ENCODE measurements at regions not wholly inside any gene's neighbourhood (a gene's known extent, or its start where the extent isn't known, plus 50 kb on each side); places are given as distances from the start of the nearest gene placed in this dataset.

- TF ChIP-seq ZBTB33 (IDR thresholded peaks at IDR 0.05) (no peak), CTCF (IDR thresholded peaks at IDR 0.05; ENCODE audit: low read depth, low read length, missing input control) (no peak), HNF4G (IDR thresholded peaks at IDR 0.05) (no peak), ATF3 (IDR thresholded peaks at IDR 0.05) (no peak), GABPA (IDR thresholded peaks at IDR 0.05 in 1 of 2, conservative IDR thresholded peaks at IDR 0.05 in 1 of 2) (no peak), FOXA2 (IDR thresholded peaks at IDR 0.05) (no peak), RAD21 (IDR thresholded peaks at IDR 0.05) (no peak), SP1 (IDR thresholded peaks at IDR 0.05) (no peak), YY1 (IDR thresholded peaks at IDR 0.05) (no peak), TAF1 (conservative IDR thresholded peaks at IDR 0.05) (no peak), FOXA1 (IDR thresholded peaks at IDR 0.05) (no peak), JUND (IDR thresholded peaks at IDR 0.05) (no peak)
- no peak for DNase-seq (ENCODE audit: low spot score)
- Histone ChIP-seq H3K9me3 (ENCODE audit: control insufficient read depth in 4 of 4, low read length in 3 of 4) (no peaks in the 10 kb centered on the region), H3K27ac (ENCODE audit: low read depth in 1 of 2, low read length in 2 of 2) (no peak overlapping the region), H3K4me3 (ENCODE audit: low read depth in 1 of 3, low read length in 3 of 3) (no peak overlapping the region), H3K27me3 (ENCODE audit: control insufficient read depth in 4 of 4, insufficient read depth in 4 of 4, low read length in 3 of 4) (no peaks in the 10 kb centered on the region), H3K4me1 (ENCODE audit: control insufficient read depth in 4 of 4, insufficient read depth in 4 of 4, low read length in 3 of 4) (peaks cover 0 to 5% (median 0%) of the 10 kb centered on the region in 4 donors), H3K9ac (ENCODE audit: low read depth in 1 of 2, low read length in 2 of 2) (no peak overlapping the region), H3K36me3 (ENCODE audit: control insufficient read depth in 4 of 4, insufficient read depth in 3 of 4, low read depth in 1 of 4, low read length in 3 of 4) (no peaks in the 10 kb centered on the region)
- 89% methylated on average over 4 of the region's 4 CpGs for WGBS
Measured at GRCh38 chr10:29795850-29796249, 161.1 kb upstream of the SVIL start.

- no peak overlapping the region for H3K27ac ChIP-seq (ENCODE audit: low read depth in 1 of 2, low read length in 2 of 2)
- H3K4me1 ChIP-seq (ENCODE audit: control insufficient read depth in 4 of 4, insufficient read depth in 4 of 4, low read length in 3 of 4) = peaks cover 0 to 5% (median 0%) of the 10 kb centered on the region in 4 donors
- H3K4me3 ChIP-seq (ENCODE audit: low read depth in 1 of 3, low read length in 3 of 3) = no peak overlapping the region
- TF ChIP-seq ZBTB33 (IDR thresholded peaks at IDR 0.05) (no peak), SP1 (IDR thresholded peaks at IDR 0.05) (no peak), GABPA (IDR thresholded peaks at IDR 0.05 in 1 of 2, conservative IDR thresholded peaks at IDR 0.05 in 1 of 2) (no peak), EGR1 (IDR thresholded peaks at IDR 0.05; ENCODE audit: low read depth in 2 of 2) (no peak), RXRA (IDR thresholded peaks at IDR 0.05) (no peak), FOXA1 (IDR thresholded peaks at IDR 0.05) (no peak), HNF4A (conservative IDR thresholded peaks at IDR 0.05) (no peak), NR2F2 (IDR thresholded peaks at IDR 0.05) (no peak), YY1 (IDR thresholded peaks at IDR 0.05) (no peak)
- WGBS = 70% methylated on average over 11 of the region's 11 CpGs
- no peaks in the 10 kb centered on the region for H3K9me3 ChIP-seq (ENCODE audit: control insufficient read depth in 4 of 4, low read length in 3 of 4)
- no peaks in the 10 kb centered on the region for H3K36me3 ChIP-seq (ENCODE audit: control insufficient read depth in 4 of 4, insufficient read depth in 3 of 4, low read depth in 1 of 4, low read length in 3 of 4)
- no peak for DNase-seq (ENCODE audit: low spot score)
- no peak overlapping the region for H3K9ac ChIP-seq (ENCODE audit: low read depth in 1 of 2, low read length in 2 of 2)
- no peaks in the 10 kb centered on the region for H3K27me3 ChIP-seq (ENCODE audit: control insufficient read depth in 4 of 4, insufficient read depth in 4 of 4, low read length in 3 of 4)
Measured at GRCh38 chr10:29794776-29795611, 160.2 kb upstream of the SVIL start.
